Endothelial cell of umbilical vein (primary cell): ENCODE measurements at regions not wholly inside any gene's neighbourhood (a gene's known extent, or its start where the extent isn't known, plus 50 kb on each side); places are given as distances from the start of the nearest gene placed in this dataset.

Experiments
- CTCF ChIP-seq, 2 donors: IDR thresholded peaks; 1 replicate in 1 of 2; 2 replicates in 1 of 2; pipeline ENCODE4 v1.5.1; 2011; ENCODE audit warnings: low read length in 2 of 2, mild to moderate bottlenecking in 2 of 2, moderate library complexity in 2 of 2, control low read depth in 1 of 2, inconsistent platforms in 1 of 2, low read depth in 1 of 2; ENCODE audit not compliant: insufficient read depth in 1 of 2; ENCODE audit errors: extremely low read depth in 1 of 2
- EZH2 ChIP-seq: IDR thresholded peaks from 2 replicates; pipeline ENCODE4 v1.6.1; 2012; ENCODE audit warnings: borderline replicate concordance, low read depth, mild to moderate bottlenecking, moderate library complexity, low read length, inconsistent platforms; ENCODE audit not compliant: severe bottlenecking
- FOS ChIP-seq: IDR thresholded peaks from 2 replicates; pipeline ENCODE4 v1.6.1; 2011; ENCODE audit warnings: mild to moderate bottlenecking, low read length, moderate library complexity, borderline replicate concordance; ENCODE audit not compliant: insufficient read depth
- JUN ChIP-seq: IDR thresholded peaks from 2 replicates; pipeline ENCODE4 v1.6.1; 2011; ENCODE audit warnings: borderline replicate concordance, low read depth; ENCODE audit not compliant: insufficient read length, insufficient read depth
- MAX ChIP-seq: IDR thresholded peaks from 2 replicates; pipeline ENCODE4 v1.6.1; 2011; ENCODE audit not compliant: insufficient read depth, insufficient read length
- POLR2A ChIP-seq: IDR thresholded peaks from 2 replicates; pipeline ENCODE4 v1.6.1; 2012; ENCODE audit warnings: low read depth, mild to moderate bottlenecking, control low read depth, low read length
- POLR2AphosphoS5 ChIP-seq: IDR thresholded peaks from 2 replicates; pipeline ENCODE4 v1.6.1; 2012; ENCODE audit warnings: low read depth, mild to moderate bottlenecking, control low read depth, low read length, moderate library complexity; ENCODE audit not compliant: insufficient read depth

GRCh38 chr10:114749014-114749413 is 72.6 kb upstream of the FHIP2A start:
- TF ChIP-seq CTCF (IDR thresholded peaks at IDR 0.05; ENCODE audit: extremely low read depth in 1 of 2, insufficient read depth in 1 of 2, low read depth in 1 of 2, low read length in 2 of 2) (no peak), POLR2AphosphoS5 (peak; percentile 37), POLR2A (no peak), EZH2 (no peak), MAX (no peak), FOS (no peak), JUN (peak; percentile 71)
